Effector memory CD8-positive, alpha-beta T cell (primary cell): ENCODE measurements at regions not wholly inside any gene's neighbourhood (a gene's known extent, or its start where the extent isn't known, plus 50 kb on each side); places are given as distances from the start of the nearest gene placed in this dataset.

Experiments
- ATAC-seq: fragments of 150-1000 bp; cut with Tn5 transposase; replicated peaks from 2 replicates; pipeline ENCODE4 v1.10.0; 2021; ENCODE audit warnings: mild to moderate bottlenecking, moderate library complexity
- DNase-seq, 3 experiments: peaks; one replicate each; pipeline ENCODE4 v3.0.0; 2021
- H3K27ac Mint-ChIP-seq, 2 donors: one replicate each; pipeline ENCODE4 v1.8.0; 2022; ENCODE audit warnings: mild to moderate bottlenecking in 2 of 2, mixed read lengths in 2 of 2, moderate library complexity in 2 of 2
- H3K27me3 Mint-ChIP-seq, 2 donors: one replicate each; pipeline ENCODE4 v1.8.0; 2022; ENCODE audit warnings: mixed read lengths in 2 of 2
- H3K36me3 Mint-ChIP-seq: one replicate; pipeline ENCODE4 v1.8.0; 2022; ENCODE audit warnings: mild to moderate bottlenecking, moderate library complexity, mixed read lengths; ENCODE audit not compliant: insufficient read depth
- H3K4me1 Mint-ChIP-seq, 2 donors: one replicate each; pipeline ENCODE4 v1.8.0; 2022; ENCODE audit warnings: low read depth in 2 of 2, mixed read lengths in 2 of 2
- H3K4me3 Mint-ChIP-seq, 2 donors: one replicate each; pipeline ENCODE4 v1.8.0; 2022; ENCODE audit warnings: mild to moderate bottlenecking in 2 of 2, mixed read lengths in 2 of 2, moderate library complexity in 2 of 2
- H3K9me3 Mint-ChIP-seq, 2 donors: one replicate each; pipeline ENCODE4 v1.8.0; 2022; ENCODE audit warnings: mixed read lengths in 2 of 2

DNA sequence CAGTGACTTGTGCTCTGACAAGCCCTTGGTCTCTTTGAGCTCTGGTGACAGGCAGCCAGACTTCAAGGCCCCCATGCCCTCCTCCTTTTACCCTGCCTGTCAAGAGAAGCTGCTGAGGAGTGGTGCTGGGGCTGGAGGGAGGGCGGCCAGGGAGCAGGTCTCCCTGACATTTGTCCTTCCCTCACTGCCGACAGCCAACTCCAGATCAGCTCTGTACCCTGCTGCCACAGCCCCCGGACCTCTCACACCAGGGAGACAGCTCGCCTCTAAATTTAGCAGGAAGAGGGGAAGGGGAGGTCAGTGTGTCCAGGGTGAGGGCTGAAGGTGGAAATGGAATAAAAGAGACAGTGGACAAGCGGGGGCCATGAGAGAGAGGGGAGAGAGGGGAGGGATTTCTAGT, 155.8 kb downstream of the TDRD15 start:
- Mint-ChIP-seq H3K27me3 (no peaks in the 10 kb centered on the region), H3K27ac (no peak overlapping the region), H3K4me1 (no peaks in the 10 kb centered on the region), H3K36me3 (no peaks in the 10 kb centered on the region), H3K4me3 (no peak overlapping the region), H3K9me3 (no peaks in the 10 kb centered on the region)
- DNase-seq (no peak), ATAC-seq (no peak)

DNA sequence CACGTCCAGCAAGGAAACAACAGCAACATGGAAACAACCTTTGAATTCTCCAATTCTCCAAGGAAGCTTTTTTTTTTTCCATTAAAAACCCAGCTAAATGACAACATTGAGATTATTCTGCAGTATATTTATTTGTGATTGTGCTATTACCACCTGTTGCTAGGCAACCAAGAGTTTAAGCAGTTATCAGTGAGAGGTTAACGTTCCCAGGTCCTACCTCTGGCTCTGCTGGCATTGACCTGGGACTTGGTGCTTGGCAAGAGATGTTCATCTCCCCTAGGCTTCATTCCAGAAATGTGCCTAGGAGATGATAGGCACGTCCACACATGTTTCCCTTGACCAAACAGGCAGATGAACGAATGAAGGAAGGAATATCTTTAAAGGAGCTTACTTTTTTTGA, 157.0 kb downstream of the TDRD15 start:
- no peak for DNase-seq
- no peaks in the 10 kb centered on the region for H3K27me3 Mint-ChIP-seq
- ATAC-seq: no peak
- no peak overlapping the region for H3K4me3 Mint-ChIP-seq
- no peaks in the 10 kb centered on the region for H3K36me3 Mint-ChIP-seq
- peaks cover 0 to 2% of the 10 kb centered on the region in 2 donors for H3K9me3 Mint-ChIP-seq
- no peaks in the 10 kb centered on the region for H3K4me1 Mint-ChIP-seq
- no peak overlapping the region for H3K27ac Mint-ChIP-seq

DNA sequence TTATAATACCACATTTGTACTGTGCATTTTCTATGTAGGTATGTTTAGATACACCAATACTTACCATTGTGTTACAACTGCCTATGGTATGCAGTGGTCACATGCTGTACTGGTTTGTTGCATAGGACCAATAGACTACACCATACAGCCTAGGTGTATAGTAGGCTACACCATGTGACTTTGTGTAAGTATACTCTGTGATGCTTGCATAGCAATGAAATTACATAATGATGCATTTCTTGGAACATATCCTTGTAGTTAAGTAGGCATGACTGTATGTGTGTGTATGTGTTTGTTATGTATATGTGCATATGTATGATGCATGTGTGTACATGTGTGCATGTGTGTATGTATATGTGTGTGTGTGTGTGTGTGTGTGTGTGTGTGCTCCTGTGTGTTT, 157.6 kb downstream of the TDRD15 start:
- Mint-ChIP-seq H3K9me3 (peaks cover 0 to 8% of the 10 kb centered on the region in 2 donors), H3K27ac (no peak overlapping the region), H3K4me1 (no peaks in the 10 kb centered on the region), H3K4me3 (no peak overlapping the region), H3K27me3 (no peaks in the 10 kb centered on the region), H3K36me3 (no peaks in the 10 kb centered on the region)
- no peak for ATAC-seq
- DNase-seq: no peak

DNA sequence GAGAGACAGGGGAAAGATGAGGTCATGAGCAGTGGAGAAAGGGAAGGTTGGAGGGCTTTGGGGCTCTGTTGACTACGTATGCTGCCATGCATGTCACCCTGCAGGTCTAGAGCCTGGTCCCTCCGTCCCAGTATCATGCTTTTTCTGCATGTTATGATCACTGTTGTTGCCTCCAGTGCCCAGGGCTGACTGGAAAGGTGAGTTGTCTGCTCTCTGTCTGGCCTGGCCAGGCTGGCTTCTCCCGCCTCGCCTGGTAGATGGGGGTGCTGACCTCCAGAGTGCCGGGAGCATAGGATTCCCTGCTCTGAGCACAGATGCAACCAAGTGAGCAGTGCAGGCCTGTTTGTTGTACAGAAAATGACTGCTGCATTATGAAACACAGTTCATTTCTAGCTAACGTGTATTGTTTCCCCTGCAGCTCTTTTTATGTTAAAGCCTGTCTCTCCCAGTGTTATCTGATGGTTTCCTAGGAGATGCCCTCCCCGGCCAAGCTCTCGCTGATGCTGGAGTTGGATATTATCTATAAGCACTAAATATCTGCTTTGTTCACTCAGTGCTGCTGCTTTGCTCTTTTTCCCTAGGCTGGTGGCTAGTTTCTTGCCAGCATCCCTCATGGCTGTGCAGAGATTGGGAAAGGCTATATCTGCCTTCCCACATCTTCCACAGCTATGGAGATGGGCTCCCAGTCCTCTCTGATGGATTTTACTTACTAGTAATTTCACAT, 158.2 kb downstream of the TDRD15 start:
- H3K4me3 Mint-ChIP-seq: no peak overlapping the region
- DNase-seq (no peak), ATAC-seq (no peak)
- H3K36me3 Mint-ChIP-seq: no peaks in the 10 kb centered on the region
- H3K27me3 Mint-ChIP-seq: no peaks in the 10 kb centered on the region
- H3K27ac Mint-ChIP-seq: no peak overlapping the region
- peaks cover 0 to 8% of the 10 kb centered on the region in 2 donors for H3K9me3 Mint-ChIP-seq
- H3K4me1 Mint-ChIP-seq: no peaks in the 10 kb centered on the region

GRCh38 chr2:21282515-21282898, 158.7 kb downstream of the TDRD15 start:
- H3K9me3 Mint-ChIP-seq: peaks cover 0 to 8% of the 10 kb centered on the region in 2 donors
- no peaks in the 10 kb centered on the region for H3K4me1 Mint-ChIP-seq
- ATAC-seq (no peak), DNase-seq (no peak)
- no peak overlapping the region for H3K4me3 Mint-ChIP-seq
- H3K27ac Mint-ChIP-seq: no peak overlapping the region
- H3K27me3 Mint-ChIP-seq: no peaks in the 10 kb centered on the region
- H3K36me3 Mint-ChIP-seq: no peaks in the 10 kb centered on the region

- no peak for ATAC-seq
- no peak overlapping the region for H3K4me3 Mint-ChIP-seq
- no peak for DNase-seq
- H3K9me3 Mint-ChIP-seq: peaks cover 0 to 21% of the 10 kb centered on the region in 2 donors
- H3K27ac Mint-ChIP-seq: no peak overlapping the region
- H3K36me3 Mint-ChIP-seq: no peaks in the 10 kb centered on the region
- no peaks in the 10 kb centered on the region for H3K4me1 Mint-ChIP-seq
- no peaks in the 10 kb centered on the region for H3K27me3 Mint-ChIP-seq
Observed at GRCh38 chr2:21288299-21288698, 164.5 kb downstream of the TDRD15 start.

DNA sequence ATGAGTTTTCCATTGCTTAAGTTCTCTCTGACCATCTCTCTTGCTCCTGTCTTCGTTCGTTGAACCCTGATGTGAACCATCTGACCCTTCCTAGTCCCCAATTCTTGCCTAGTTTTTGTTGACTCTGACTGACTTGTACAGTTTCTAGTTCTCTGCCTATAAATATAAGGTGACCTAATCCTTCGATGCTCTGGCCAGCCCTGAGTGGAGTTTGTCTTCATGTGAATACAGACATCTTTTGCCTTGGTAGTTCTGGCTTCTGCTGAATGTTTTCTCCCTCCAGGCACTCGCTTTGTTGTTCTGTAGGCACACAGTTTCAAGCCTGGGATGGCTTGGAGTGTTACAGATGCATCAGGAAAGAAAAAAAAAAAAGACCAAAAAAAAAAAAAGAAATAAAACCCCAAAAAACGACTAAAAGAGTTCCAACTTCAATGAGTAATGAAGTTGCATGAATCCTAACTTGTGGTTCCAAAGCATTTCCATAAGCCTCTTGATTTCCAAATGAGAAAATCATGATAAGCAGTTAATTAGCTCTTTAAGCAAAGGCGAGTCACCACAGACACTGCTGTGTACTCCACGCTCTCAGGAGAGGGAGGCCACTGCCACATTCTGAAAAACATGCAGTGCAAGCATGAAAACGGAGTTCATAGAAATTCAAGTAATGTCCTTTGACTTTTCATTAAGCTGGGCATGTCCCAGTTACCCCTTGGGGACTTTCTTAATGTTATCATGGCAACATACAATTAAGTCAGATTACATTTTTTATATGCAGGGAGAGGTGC, 165.2 kb downstream of the TDRD15 start:
- Mint-ChIP-seq H3K4me1 (no peaks in the 10 kb centered on the region), H3K4me3 (no peak overlapping the region), H3K36me3 (no peaks in the 10 kb centered on the region), H3K27me3 (no peaks in the 10 kb centered on the region), H3K9me3 (peaks cover 0 to 21% of the 10 kb centered on the region in 2 donors), H3K27ac (no peak overlapping the region)
- no peak for DNase-seq
- ATAC-seq: no peak

DNA sequence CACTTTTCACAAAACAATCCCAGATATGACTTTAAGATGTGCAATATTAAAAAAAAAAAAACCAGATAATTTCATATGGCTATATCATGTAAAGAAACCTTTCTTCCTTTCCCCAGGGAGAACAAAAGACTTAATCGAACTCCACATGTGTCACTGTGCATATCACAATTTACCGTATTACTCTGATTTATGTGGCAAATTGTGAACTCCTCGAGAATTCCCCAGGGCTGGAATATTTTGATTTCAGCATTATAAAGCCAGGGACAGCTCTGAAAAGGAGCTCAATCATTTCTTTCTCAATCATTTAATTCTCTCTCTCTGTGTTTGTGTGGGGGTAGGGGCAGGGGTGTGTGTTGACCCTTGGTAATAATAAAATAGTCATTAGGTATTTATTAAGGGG, 165.8 kb downstream of the TDRD15 start:
- ATAC-seq (no peak), DNase-seq (no peak)
- H3K36me3 Mint-ChIP-seq: no peaks in the 10 kb centered on the region
- H3K27me3 Mint-ChIP-seq: no peaks in the 10 kb centered on the region
- H3K9me3 Mint-ChIP-seq: peaks cover 0 to 21% of the 10 kb centered on the region in 2 donors
- H3K4me1 Mint-ChIP-seq: no peaks in the 10 kb centered on the region
- H3K27ac Mint-ChIP-seq: no peak overlapping the region
- H3K4me3 Mint-ChIP-seq: no peak overlapping the region

- no peaks in the 10 kb centered on the region for H3K4me1 Mint-ChIP-seq
- H3K27me3 Mint-ChIP-seq: no peaks in the 10 kb centered on the region
- H3K27ac Mint-ChIP-seq: no peak overlapping the region
- H3K4me3 Mint-ChIP-seq: no peak overlapping the region
- peaks cover 0 to 22% of the 10 kb centered on the region in 2 donors for H3K9me3 Mint-ChIP-seq
- ATAC-seq (no peak), DNase-seq (no peak)
- H3K36me3 Mint-ChIP-seq: no peaks in the 10 kb centered on the region
Observed at GRCh38 chr2:21289989-21290388, 166.2 kb downstream of the TDRD15 start.

GRCh38 chr2:21291426-21291825, 167.7 kb downstream of the TDRD15 start:
- peaks cover 0 to 19% of the 10 kb centered on the region in 2 donors for H3K9me3 Mint-ChIP-seq
- no peaks in the 10 kb centered on the region for H3K4me1 Mint-ChIP-seq
- DNase-seq (no peak), ATAC-seq (no peak)
- H3K27ac Mint-ChIP-seq: no peak overlapping the region
- H3K36me3 Mint-ChIP-seq: no peaks in the 10 kb centered on the region
- H3K4me3 Mint-ChIP-seq: no peak overlapping the region
- no peaks in the 10 kb centered on the region for H3K27me3 Mint-ChIP-seq

DNA sequence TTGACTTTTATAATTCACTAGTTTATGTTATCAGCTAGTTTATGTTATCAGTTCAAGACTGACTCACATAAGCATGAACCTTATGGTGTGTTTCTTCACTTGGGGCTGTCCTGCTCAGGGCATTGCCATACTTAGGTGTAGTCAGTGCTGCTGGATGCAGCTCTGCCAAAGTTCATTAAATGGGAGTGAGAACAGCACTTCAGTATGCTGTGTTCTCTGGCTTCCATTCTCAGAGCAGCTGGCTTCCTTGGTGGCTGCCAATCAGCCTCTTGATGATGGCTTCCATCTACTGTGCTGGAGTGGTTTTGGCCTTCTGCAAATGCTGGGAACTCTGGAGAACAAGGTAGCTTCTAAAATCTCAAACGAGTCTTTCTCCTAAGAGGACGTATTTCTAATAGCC, 170.7 kb downstream of the TDRD15 start:
- Mint-ChIP-seq H3K9me3 (peaks cover 3 to 6% of the 10 kb centered on the region in 2 donors), H3K4me1 (no peaks in the 10 kb centered on the region), H3K4me3 (no peak overlapping the region), H3K27me3 (no peaks in the 10 kb centered on the region), H3K36me3 (no peaks in the 10 kb centered on the region), H3K27ac (no peak overlapping the region)
- ATAC-seq (no peak), DNase-seq (no peak)

DNA sequence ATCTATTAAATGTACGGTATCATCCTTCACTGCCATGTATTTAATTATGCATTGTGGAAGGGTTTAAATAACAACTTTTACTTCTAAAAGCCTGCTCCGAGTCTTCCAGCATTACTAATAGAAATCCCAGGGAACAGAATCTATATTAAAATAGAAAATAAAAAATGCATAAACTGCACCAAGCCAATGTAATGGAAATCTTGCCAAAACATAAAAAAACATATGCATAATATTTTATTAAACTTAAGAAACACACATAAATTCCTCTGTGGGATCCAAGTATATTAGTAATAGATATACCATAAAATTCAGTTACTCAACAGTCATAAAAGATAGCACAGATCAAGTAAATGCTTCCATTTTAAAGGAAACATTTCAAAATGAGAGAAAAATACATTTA, 175.6 kb downstream of the TDRD15 start:
- Mint-ChIP-seq H3K9me3 (peaks cover 3 to 6% of the 10 kb centered on the region in 2 donors), H3K36me3 (no peaks in the 10 kb centered on the region)

DNA sequence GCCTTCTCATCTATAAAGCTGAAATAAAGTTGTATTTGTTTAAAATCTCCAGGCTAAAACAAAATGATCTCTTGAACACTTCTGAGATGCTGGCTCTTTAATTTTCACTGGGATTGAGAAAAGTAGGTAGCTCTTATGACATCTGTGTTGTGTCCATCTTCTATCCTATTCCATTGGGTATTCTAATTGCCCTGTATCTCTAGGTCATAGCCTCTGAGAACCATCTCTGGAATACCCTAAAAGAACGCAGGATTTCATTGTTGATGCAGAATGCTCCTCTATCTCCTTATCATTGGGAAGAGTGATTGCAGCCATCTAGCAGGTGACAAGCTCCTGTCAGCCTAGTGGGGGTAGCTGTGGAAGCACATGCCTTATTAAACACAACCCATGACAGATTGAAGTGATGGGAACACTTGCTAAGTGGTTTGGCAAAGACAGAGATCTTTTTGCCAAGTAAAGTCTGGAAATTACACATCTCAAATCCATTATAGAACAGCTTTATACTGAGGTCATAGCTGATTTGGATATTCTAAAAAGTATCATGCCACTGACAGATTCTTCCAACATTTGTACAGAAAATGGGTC, 178.2 kb downstream of the TDRD15 start:
- ATAC-seq (no peak), DNase-seq (no peak)
- peaks cover 0 to 3% of the 10 kb centered on the region in 2 donors for H3K9me3 Mint-ChIP-seq
- H3K4me3 Mint-ChIP-seq: no peak overlapping the region
- no peaks in the 10 kb centered on the region for H3K4me1 Mint-ChIP-seq
- no peak overlapping the region for H3K27ac Mint-ChIP-seq
- no peaks in the 10 kb centered on the region for H3K36me3 Mint-ChIP-seq
- H3K27me3 Mint-ChIP-seq: no peaks in the 10 kb centered on the region

More for the DNA sequence above, 175.6 kb downstream of the TDRD15 start:
- H3K4me3 Mint-ChIP-seq: no peak overlapping the region
- no peaks in the 10 kb centered on the region for H3K27me3 Mint-ChIP-seq
- no peak overlapping the region for H3K27ac Mint-ChIP-seq
- ATAC-seq (no peak), DNase-seq (no peak)
- H3K4me1 Mint-ChIP-seq: no peaks in the 10 kb centered on the region

- Mint-ChIP-seq H3K27me3 (no peaks in the 10 kb centered on the region), H3K4me3 (no peak overlapping the region), H3K27ac (no peak overlapping the region), H3K36me3 (no peaks in the 10 kb centered on the region), H3K4me1 (no peaks in the 10 kb centered on the region), H3K9me3 (no peaks in the 10 kb centered on the region)
- no peak for ATAC-seq
- DNase-seq: no peak
Observed at GRCh38 chr2:21303876-21304275, 180.1 kb downstream of the TDRD15 start.
